T-helper 17 cell (primary cell): ENCODE measurements at regions not wholly inside any gene's neighbourhood (a gene's known extent, or its start where the extent isn't known, plus 50 kb on each side); places are given as distances from the start of the nearest gene placed in this dataset.

Source experiments
- ATAC-seq: fragments of 150-1000 bp; cut with Tn5 transposase; 2 replicates; pipeline ENCODE4 v1.10.0; 2021; ENCODE audit warnings: mild to moderate bottlenecking, moderate library complexity
- DNase-seq, 3 donors: peaks; one replicate each; pipeline versions ENCODE4 v3.0.0 to v3.0.0-alpha.2; 2020 to 2021
- H3K9me3 ChIP-seq: one replicate; pipeline ENCODE4 v1.7.0; 2013; ENCODE audit warnings: low read length, mild to moderate bottlenecking; ENCODE audit not compliant: control insufficient read depth, poor library complexity, severe bottlenecking
- H3K27ac Mint-ChIP-seq: one replicate; pipeline ENCODE4 v1.8.0; 2022; ENCODE audit warnings: mild to moderate bottlenecking, moderate library complexity, mixed read lengths
- H3K27me3 Mint-ChIP-seq: one replicate; pipeline ENCODE4 v1.8.0; 2022; ENCODE audit warnings: mixed read lengths
- H3K36me3 Mint-ChIP-seq: one replicate; pipeline ENCODE4 v1.8.0; 2022; ENCODE audit warnings: low read depth, mixed read lengths
- H3K4me1 Mint-ChIP-seq: one replicate; pipeline ENCODE4 v1.8.0; 2022; ENCODE audit warnings: mild to moderate bottlenecking, mixed read lengths
- H3K4me3 Mint-ChIP-seq: one replicate; pipeline ENCODE4 v1.8.0; 2022; ENCODE audit warnings: mild to moderate bottlenecking, moderate library complexity, mixed read lengths

- DNase-seq: no peak
- H3K4me1 Mint-ChIP-seq: no peaks in the 10 kb centered on the region
- no peak for ATAC-seq
- H3K27me3 Mint-ChIP-seq: no peaks in the 10 kb centered on the region
- no peak overlapping the region for H3K4me3 Mint-ChIP-seq
- H3K27ac Mint-ChIP-seq: no peak overlapping the region
- H3K9me3 ChIP-seq: no peaks in the 10 kb centered on the region
- no peaks in the 10 kb centered on the region for H3K36me3 Mint-ChIP-seq
These were observed 495.1 kb upstream of the FAT1 start for GRCh38 chr4:187218705-187219245.

GRCh38 chr4:187224560-187224959, 500.9 kb upstream of the FAT1 start:
- Mint-ChIP-seq H3K4me3 (no peak overlapping the region), H3K4me1 (no peaks in the 10 kb centered on the region), H3K27ac (no peak overlapping the region), H3K27me3 (no peaks in the 10 kb centered on the region), H3K36me3 (no peaks in the 10 kb centered on the region)
- ATAC-seq (no peak), DNase-seq (no peak)
- H3K9me3 ChIP-seq: no peaks in the 10 kb centered on the region

GRCh38 chr4:187227907-187228704, 504.4 kb upstream of the FAT1 start:
- no peak for DNase-seq
- no peak for ATAC-seq
- Mint-ChIP-seq H3K36me3 (no peaks in the 10 kb centered on the region), H3K4me1 (no peaks in the 10 kb centered on the region), H3K27me3 (no peaks in the 10 kb centered on the region), H3K27ac (no peak overlapping the region), H3K4me3 (no peak overlapping the region)
- no peaks in the 10 kb centered on the region for H3K9me3 ChIP-seq

GRCh38 chr4:187232196-187232595, 508.5 kb upstream of the FAT1 start:
- ATAC-seq (no peak), DNase-seq (no peak)
- no peak overlapping the region for H3K4me3 Mint-ChIP-seq
- no peaks in the 10 kb centered on the region for H3K9me3 ChIP-seq
- no peaks in the 10 kb centered on the region for H3K4me1 Mint-ChIP-seq
- no peaks in the 10 kb centered on the region for H3K36me3 Mint-ChIP-seq
- no peaks in the 10 kb centered on the region for H3K27me3 Mint-ChIP-seq
- H3K27ac Mint-ChIP-seq: no peak overlapping the region

- Mint-ChIP-seq H3K27me3 (no peaks in the 10 kb centered on the region), H3K4me1 (no peaks in the 10 kb centered on the region), H3K4me3 (no peak overlapping the region), H3K36me3 (no peaks in the 10 kb centered on the region), H3K27ac (no peak overlapping the region)
- H3K9me3 ChIP-seq: no peaks in the 10 kb centered on the region
- DNase-seq: no peak
- ATAC-seq: no peak
These were observed 509.1 kb upstream of the FAT1 start for GRCh38 chr4:187232796-187233195.

GRCh38 chr4:187235456-187236170, 512.0 kb upstream of the FAT1 start:
- H3K27me3 Mint-ChIP-seq: no peaks in the 10 kb centered on the region
- no peak overlapping the region for H3K27ac Mint-ChIP-seq
- DNase-seq (no peak), ATAC-seq (no peak)
- H3K36me3 Mint-ChIP-seq: no peaks in the 10 kb centered on the region
- H3K9me3 ChIP-seq: no peaks in the 10 kb centered on the region
- no peaks in the 10 kb centered on the region for H3K4me1 Mint-ChIP-seq
- no peak overlapping the region for H3K4me3 Mint-ChIP-seq

GRCh38 chr4:187236209-187236890, 512.7 kb upstream of the FAT1 start:
- Mint-ChIP-seq H3K27ac (no peak overlapping the region), H3K4me1 (no peaks in the 10 kb centered on the region), H3K4me3 (no peak overlapping the region), H3K27me3 (no peaks in the 10 kb centered on the region), H3K36me3 (no peaks in the 10 kb centered on the region)
- ATAC-seq (no peak), DNase-seq (no peak)
- no peaks in the 10 kb centered on the region for H3K9me3 ChIP-seq

GRCh38 chr4:187238646-187239045, 515.0 kb upstream of the FAT1 start:
- H3K27me3 Mint-ChIP-seq: no peaks in the 10 kb centered on the region
- no peak overlapping the region for H3K27ac Mint-ChIP-seq
- ATAC-seq (no peak), DNase-seq (no peak)
- H3K9me3 ChIP-seq: no peaks in the 10 kb centered on the region
- H3K4me1 Mint-ChIP-seq: no peaks in the 10 kb centered on the region
- H3K36me3 Mint-ChIP-seq: no peaks in the 10 kb centered on the region
- H3K4me3 Mint-ChIP-seq: no peak overlapping the region

- H3K27me3 Mint-ChIP-seq: no peaks in the 10 kb centered on the region
- H3K4me1 Mint-ChIP-seq: no peaks in the 10 kb centered on the region
- no peaks in the 10 kb centered on the region for H3K9me3 ChIP-seq
These were observed 528.2 kb upstream of the FAT1 start for GRCh38 chr4:187251896-187252295.

GRCh38 chr4:187256897-187257296, 533.2 kb upstream of the FAT1 start:
- H3K9me3 ChIP-seq: no peaks in the 10 kb centered on the region
- Mint-ChIP-seq H3K36me3 (no peaks in the 10 kb centered on the region), H3K27ac (no peak overlapping the region), H3K27me3 (no peaks in the 10 kb centered on the region), H3K4me3 (no peak overlapping the region), H3K4me1 (no peaks in the 10 kb centered on the region)
- no peak for DNase-seq
- no peak for ATAC-seq

More at GRCh38 chr4:187251896-187252295, 528.2 kb upstream of the FAT1 start:
- no peaks in the 10 kb centered on the region for H3K36me3 Mint-ChIP-seq
- no peak overlapping the region for H3K27ac Mint-ChIP-seq
- H3K4me3 Mint-ChIP-seq: no peak overlapping the region
- DNase-seq (no peak), ATAC-seq (no peak)

GRCh38 chr4:187258651-187259401, 535.2 kb upstream of the FAT1 start:
- H3K4me1 Mint-ChIP-seq: no peaks in the 10 kb centered on the region
- no peaks in the 10 kb centered on the region for H3K36me3 Mint-ChIP-seq

GRCh38 chr4:187268940-187269339, 545.3 kb upstream of the FAT1 start:
- no peak for ATAC-seq

More at GRCh38 chr4:187258651-187259401, 535.2 kb upstream of the FAT1 start:
- Mint-ChIP-seq H3K27me3 (no peaks in the 10 kb centered on the region), H3K27ac (no peak overlapping the region), H3K4me3 (no peak overlapping the region)
- ATAC-seq: no peak
- no peaks in the 10 kb centered on the region for H3K9me3 ChIP-seq
- DNase-seq: no peak

GRCh38 chr4:187270154-187270553, 546.5 kb upstream of the FAT1 start:
- Mint-ChIP-seq H3K27ac (no peak overlapping the region), H3K4me3 (no peak overlapping the region)
- ATAC-seq: no peak

More at GRCh38 chr4:187268940-187269339, 545.3 kb upstream of the FAT1 start:
- Mint-ChIP-seq H3K27ac (no peak overlapping the region), H3K36me3 (no peaks in the 10 kb centered on the region), H3K4me3 (no peak overlapping the region), H3K4me1 (no peaks in the 10 kb centered on the region), H3K27me3 (no peaks in the 10 kb centered on the region)
- no peaks in the 10 kb centered on the region for H3K9me3 ChIP-seq
- DNase-seq: no peak

More at GRCh38 chr4:187270154-187270553, 546.5 kb upstream of the FAT1 start:
- no peaks in the 10 kb centered on the region for H3K9me3 ChIP-seq
- no peaks in the 10 kb centered on the region for H3K36me3 Mint-ChIP-seq
- no peaks in the 10 kb centered on the region for H3K4me1 Mint-ChIP-seq
- DNase-seq: no peak
- H3K27me3 Mint-ChIP-seq: no peaks in the 10 kb centered on the region
